Choroid plexus epithelial cell (primary cell): ENCODE measurements at regions not wholly inside any gene's neighbourhood (a gene's known extent, or its start where the extent isn't known, plus 50 kb on each side); places are given as distances from the start of the nearest gene placed in this dataset.
A peak's percentile ranks its signal among the peaks of the same experiment; 100 is the strongest.

Experiments
- DNase-seq: peaks from one replicate; pipeline ENCODE4 v3.0.0-alpha.2; 2010; ENCODE audit warnings: low read depth
- H3K4me3 ChIP-seq: 2 replicates; pipeline ENCODE4 v1.5.1; 2011; ENCODE audit warnings: low read depth, mild to moderate bottlenecking, control low read depth, low read length, moderate library complexity
- TF ChIP-seq, protein P1 (sequence below): conservative IDR thresholded peaks from 2 replicates; pipeline ENCODE4 v1.5.1; 2011; ENCODE audit warnings: low read depth, mild to moderate bottlenecking, control low read depth, inconsistent platforms, low read length, moderate library complexity

DNA sequence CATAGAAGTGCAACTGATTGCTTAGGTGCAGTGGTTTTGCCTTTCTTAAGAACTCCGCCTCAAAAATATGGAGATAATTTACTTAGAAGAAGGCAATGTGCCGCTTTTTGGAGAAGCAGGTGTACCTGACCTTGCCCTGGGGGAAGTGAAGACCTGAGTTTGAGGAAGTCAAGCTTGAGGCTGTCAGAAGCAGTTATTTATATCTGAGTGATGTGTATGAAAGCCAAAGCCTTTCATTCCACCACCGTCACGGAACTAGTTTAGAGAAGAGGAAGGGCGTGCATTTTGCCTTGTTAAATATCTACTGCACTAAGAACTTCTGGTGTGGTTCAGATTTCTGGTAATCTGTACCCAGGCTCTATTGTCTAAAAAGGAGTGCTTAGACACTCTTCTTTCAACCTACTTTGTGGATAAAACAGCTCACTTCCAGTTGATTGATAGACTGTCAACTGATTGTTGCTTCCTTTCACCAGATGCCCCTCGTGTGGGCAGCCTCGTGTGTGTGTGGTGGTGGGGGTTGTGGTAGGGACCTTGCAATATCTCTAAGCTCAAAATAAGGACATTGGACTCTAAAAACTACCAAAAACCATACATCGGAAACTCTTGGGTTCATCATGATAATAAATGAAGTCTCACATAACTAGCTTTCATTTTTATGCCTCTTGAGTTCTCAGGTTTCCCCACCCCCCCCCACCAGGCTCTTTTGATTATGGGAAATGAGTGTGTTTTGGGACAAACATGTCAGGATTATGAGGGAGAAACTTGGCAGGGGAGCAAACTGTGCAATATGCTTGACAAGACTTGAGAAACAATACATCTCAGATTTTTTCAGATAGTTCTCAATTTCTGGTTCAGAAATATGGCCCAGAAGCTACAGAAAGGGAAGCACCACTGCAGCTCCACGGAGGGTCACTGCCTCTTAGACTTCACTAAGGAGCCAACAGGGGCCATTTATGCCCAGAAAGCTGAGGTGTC is 78.6 kb downstream of the ARF6 start:
- peak; percentile 43 for DNase-seq
- TF ChIP-seq, protein P1, sequence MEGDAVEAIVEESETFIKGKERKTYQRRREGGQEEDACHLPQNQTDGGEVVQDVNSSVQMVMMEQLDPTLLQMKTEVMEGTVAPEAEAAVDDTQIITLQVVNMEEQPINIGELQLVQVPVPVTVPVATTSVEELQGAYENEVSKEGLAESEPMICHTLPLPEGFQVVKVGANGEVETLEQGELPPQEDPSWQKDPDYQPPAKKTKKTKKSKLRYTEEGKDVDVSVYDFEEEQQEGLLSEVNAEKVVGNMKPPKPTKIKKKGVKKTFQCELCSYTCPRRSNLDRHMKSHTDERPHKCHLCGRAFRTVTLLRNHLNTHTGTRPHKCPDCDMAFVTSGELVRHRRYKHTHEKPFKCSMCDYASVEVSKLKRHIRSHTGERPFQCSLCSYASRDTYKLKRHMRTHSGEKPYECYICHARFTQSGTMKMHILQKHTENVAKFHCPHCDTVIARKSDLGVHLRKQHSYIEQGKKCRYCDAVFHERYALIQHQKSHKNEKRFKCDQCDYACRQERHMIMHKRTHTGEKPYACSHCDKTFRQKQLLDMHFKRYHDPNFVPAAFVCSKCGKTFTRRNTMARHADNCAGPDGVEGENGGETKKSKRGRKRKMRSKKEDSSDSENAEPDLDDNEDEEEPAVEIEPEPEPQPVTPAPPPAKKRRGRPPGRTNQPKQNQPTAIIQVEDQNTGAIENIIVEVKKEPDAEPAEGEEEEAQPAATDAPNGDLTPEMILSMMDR, result no peak
- no peak overlapping the region for H3K4me3 ChIP-seq

GRCh38 chr14:49972131-49972671 is 79.3 kb downstream of the ARF6 start:
- peak; percentile 61 for DNase-seq
- H3K4me3 ChIP-seq, result no peak overlapping the region
- TF ChIP-seq, protein P1, result no peak

DNA sequence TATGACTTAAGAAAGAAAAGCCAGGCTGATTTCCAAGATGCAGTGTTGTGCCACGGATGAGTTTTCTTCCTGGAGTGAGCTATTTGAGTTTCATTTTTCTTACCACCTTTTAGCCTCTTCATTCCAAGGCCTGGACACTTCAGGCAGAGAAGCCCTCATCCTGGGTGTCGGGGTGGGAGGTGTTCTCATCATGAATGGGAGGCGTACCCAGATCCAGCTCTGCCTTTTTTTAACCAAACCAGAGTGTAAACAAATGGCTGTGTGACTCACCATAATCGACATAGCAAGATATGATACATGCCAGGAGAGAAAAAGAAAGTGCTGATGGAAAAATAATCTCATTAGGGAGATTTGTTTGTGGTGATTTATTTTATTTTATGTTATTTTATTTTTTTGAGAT is 79.9 kb downstream of the ARF6 start:
- TF ChIP-seq, protein P1, result no peak
- DNase-seq, result peak; percentile 98
- no peak overlapping the region for H3K4me3 ChIP-seq

DNA sequence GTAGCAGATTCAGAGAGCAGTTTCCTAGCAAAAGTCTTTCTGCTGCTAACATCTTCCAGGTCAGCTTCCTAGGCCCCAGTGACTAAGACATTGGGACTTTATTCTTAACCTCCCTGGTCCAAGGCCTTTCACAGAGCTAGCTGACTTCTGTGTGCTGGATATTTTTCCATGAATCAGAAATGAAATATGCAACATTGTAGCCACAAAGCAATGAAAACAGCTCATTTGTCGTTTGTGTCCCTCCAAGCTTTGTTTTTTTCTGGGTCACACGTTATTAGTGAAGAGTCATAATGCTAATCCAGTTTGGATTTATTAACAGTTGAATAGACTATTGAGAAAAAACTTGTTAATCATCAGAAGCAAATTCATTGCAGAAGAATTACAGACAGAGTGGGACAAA is 82.4 kb downstream of the ARF6 start:
- TF ChIP-seq, protein P1, result no peak
- DNase-seq, result peak; percentile 95
- no peak overlapping the region for H3K4me3 ChIP-seq

GRCh38 chr14:49975799-49976198 is 82.9 kb downstream of the ARF6 start:
- no peak overlapping the region for H3K4me3 ChIP-seq
- TF ChIP-seq, protein P1, result no peak
- DNase-seq, result peak; percentile 46

- DNase-seq, result no peak
- TF ChIP-seq, protein P1, result no peak
- H3K4me3 ChIP-seq, result no peak overlapping the region
Measured at GRCh38 chr14:49977126-49977841, 84.4 kb downstream of the ARF6 start.
